ENCODE measurements at regions not wholly inside any gene's neighbourhood (a gene's known extent, or its start where the extent isn't known, plus 50 kb on each side); places are given as distances from the start of the nearest gene placed in this dataset.

DNA sequence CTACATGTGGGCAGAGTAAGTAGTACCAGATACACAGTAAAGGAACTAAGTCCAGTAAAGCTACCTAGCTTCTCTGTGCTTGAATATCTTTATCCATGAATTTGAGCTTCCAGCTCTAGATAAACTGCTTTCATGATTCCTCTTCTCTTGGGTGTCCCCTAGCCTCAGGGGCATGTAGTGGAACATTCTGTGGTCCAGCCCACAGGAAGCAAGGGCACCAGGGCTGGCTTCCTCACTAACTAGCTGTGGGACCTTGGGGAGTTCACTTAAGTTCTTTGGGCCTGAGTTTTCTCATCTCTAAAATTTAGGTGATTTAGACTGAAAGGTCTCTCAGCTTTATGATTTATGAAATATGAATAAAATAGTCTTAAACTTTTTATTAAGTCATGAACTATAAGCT, 185.7 kb downstream of the KATNAL1 start:
- no peak for TF ChIP-seq POLR2A (IDR thresholded peaks at IDR 0.05)
- TF ChIP-seq CTCF (IDR thresholded peaks at IDR 0.05) = no peak
